MG63 (cell line): ENCODE measurements at regions not wholly inside any gene's neighbourhood (a gene's known extent, or its start where the extent isn't known, plus 50 kb on each side); places are given as distances from the start of the nearest gene placed in this dataset.

Experiments used
- DNase-seq: peaks from one replicate; pipeline ENCODE4 v3.0.0-alpha.2; 2020
- H3K27me3 ChIP-seq: fragments of 250-450 bp; sonication (Bioruptor Pico); 2 replicates; pipeline ENCODE4 v1.5.1; 2020; ENCODE audit warnings: mild to moderate bottlenecking, moderate library complexity
- H3K36me3 ChIP-seq: fragments of 250-450 bp; sonication (Bioruptor Pico); 2 replicates; pipeline ENCODE4 v1.5.1; 2020; ENCODE audit warnings: mild to moderate bottlenecking, moderate library complexity
- H3K4me3 ChIP-seq: fragments of 250-450 bp; sonication (Bioruptor Pico); 2 replicates; pipeline ENCODE4 v1.5.1; 2020; ENCODE audit warnings: mild to moderate bottlenecking, moderate library complexity
- H3K9me3 ChIP-seq: fragments of 250-450 bp; sonication (Bioruptor Pico); 2 replicates; pipeline ENCODE4 v1.5.1; 2020; ENCODE audit warnings: mild to moderate bottlenecking, moderate library complexity

DNA sequence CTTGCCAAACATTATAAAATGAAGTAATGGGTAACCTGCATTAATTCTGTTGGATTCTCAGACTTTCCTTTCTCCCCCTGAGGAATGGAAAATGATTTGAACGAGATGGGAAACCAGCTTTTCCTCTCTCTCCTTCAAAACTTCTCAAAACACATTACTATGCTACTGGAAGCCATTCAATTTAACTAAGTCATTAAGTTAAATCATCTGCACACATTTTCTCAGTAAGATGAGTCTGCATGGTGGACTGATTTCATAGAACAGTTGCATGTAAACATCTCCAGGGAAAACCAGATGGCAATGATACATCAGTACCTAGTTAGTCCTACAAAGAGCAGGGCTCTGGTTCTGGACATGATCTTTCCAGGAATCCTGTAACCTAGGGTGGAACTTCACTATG, 59.9 kb downstream of the BMP4 start:
- Histone ChIP-seq H3K9me3 (no peaks in the 10 kb centered on the region), H3K27me3 (no peaks in the 10 kb centered on the region), H3K4me3 (no peak overlapping the region), H3K36me3 (no peaks in the 10 kb centered on the region)
- DNase-seq: no peak

DNA sequence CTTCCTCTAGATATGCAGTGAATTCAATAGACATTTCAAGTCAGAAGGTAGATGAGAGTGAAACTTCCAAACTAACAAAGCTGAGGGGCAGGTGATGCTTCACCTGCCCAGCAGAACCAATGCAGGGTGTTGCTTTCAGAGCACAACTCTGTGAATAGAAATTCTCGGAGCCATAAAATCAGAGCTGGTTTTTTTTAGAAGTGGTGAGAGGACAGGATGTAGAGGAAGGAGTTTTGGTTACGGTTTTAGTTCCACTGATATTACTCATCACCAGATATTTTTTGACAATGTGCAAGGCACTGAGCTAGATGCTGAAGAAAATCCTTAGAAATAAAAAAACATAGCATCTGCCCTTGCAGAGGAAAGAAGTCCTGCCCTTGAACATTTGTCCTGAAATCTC, 62.2 kb downstream of the BMP4 start:
- no peak overlapping the region for H3K4me3 ChIP-seq
- no peaks in the 10 kb centered on the region for H3K27me3 ChIP-seq
- DNase-seq: no peak
- H3K36me3 ChIP-seq: no peaks in the 10 kb centered on the region
- H3K9me3 ChIP-seq: no peaks in the 10 kb centered on the region

DNA sequence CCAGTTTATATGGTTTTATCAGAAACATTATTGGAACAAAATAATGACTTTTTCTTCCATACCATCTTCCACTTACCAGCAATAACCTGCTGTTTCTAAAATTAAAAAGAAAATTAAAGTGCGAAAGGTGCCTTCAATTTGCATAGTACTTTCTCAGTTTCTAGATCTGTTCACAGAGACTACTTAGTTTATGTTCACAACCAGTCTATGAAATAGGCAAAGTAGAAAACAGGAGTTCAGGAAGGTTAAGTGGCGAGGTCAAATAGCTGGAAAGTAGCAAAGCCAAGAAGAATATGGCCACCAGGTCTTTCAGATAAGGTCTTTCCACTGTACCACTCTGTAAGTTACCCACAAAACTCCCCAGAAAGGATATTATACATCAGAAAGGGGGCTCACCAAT, 63.3 kb downstream of the BMP4 start:
- H3K27me3 ChIP-seq: no peaks in the 10 kb centered on the region
- H3K9me3 ChIP-seq: no peaks in the 10 kb centered on the region
- no peak overlapping the region for H3K4me3 ChIP-seq
- no peaks in the 10 kb centered on the region for H3K36me3 ChIP-seq
- no peak for DNase-seq

DNA sequence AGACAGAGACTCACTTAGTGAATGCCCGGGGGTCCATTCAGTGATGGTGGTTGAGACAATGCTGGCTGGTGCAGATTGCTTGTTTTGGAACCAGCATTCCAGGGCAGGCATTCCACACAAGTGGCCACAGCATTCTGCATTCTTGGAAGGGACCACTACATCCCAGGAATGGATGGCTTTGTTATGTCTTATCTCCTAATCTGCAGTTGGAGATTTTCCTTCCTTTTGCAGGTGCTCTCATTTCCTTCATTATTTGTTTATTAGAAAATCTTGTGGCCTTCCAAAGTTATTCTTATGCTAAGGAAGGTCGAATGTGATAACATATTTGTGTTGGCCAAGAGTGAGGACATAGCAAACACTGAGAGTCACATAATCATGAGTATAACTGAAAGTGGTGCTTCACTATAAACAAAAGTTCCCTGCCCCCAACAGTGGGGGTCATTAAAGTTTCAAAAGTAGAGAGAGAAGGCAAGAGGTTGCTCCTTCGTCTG, 66.0 kb downstream of the BMP4 start:
- no peak overlapping the region for H3K4me3 ChIP-seq
- no peaks in the 10 kb centered on the region for H3K27me3 ChIP-seq
- no peak for DNase-seq
- no peaks in the 10 kb centered on the region for H3K36me3 ChIP-seq
- no peaks in the 10 kb centered on the region for H3K9me3 ChIP-seq

DNA sequence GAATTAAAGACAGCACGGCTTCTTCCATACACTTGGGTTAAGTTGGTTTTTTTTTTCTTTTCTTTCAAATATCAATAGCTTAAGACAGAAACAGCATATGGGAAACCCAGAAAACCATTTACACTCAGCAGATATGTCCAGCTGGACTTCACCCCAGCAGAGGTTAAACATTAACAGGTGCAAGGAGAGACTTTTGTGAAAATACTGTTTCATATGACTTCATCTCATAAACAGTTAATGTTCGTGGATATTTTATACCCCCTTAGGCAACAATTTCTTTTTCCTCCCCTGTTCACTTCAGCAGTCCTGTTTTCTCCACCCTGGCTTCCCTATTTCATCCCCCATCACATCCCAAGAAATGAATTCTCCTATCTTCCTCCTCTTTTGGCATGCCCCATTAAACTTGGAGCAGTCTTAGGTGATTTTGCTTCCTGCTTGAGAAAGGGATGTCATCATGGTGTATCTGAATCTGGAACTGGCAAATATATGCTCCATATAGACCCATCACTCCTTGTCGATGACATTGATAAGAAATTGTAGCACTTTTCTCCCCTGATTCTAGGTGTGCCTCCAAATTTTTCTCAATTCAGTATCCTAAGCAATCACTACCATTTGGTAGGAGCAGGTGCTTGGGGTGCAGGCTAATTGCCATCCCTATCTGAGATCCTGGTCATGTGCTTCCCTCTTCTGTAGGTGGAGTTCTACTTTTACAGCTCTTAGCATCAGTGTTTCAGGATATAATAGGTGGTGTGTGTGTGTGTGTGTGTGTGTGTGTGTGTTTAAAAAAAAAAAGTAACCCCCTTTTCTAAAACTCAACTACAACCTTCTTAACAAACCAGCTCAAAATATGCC, 67.9 kb downstream of the BMP4 start:
- H3K27me3 ChIP-seq: no peaks in the 10 kb centered on the region
- H3K36me3 ChIP-seq: no peaks in the 10 kb centered on the region
- no peak for DNase-seq
- no peaks in the 10 kb centered on the region for H3K9me3 ChIP-seq
- no peak overlapping the region for H3K4me3 ChIP-seq

DNA sequence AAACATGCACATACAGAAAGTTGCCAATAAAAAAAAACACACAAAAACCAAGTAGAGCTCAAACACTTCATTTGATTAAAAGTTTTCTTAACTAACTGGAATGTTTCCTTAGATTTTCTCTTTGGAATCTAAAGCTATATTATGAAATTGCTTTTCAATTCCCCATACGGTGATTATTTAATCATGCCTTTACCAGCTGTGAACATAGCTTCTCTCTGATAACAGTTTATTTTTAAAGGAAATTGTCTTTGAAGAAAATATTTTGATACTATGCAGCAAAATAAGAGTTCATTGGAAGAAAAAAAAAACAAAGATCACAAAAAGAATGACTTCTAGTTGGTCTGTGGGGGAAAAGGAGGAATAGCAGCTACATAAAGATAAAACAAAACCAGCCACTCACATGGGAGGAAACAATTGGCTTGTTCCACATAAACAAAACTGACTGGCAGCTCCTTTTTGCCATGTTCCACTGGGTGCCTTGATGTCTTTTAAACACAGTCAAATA, 71.4 kb downstream of the BMP4 start:
- Histone ChIP-seq H3K27me3 (no peaks in the 10 kb centered on the region), H3K36me3 (no peaks in the 10 kb centered on the region), H3K9me3 (no peaks in the 10 kb centered on the region), H3K4me3 (no peak overlapping the region)
- DNase-seq: no peak

GRCh38 chr14:53884601-53885000, 72.0 kb downstream of the BMP4 start:
- Histone ChIP-seq H3K27me3 (no peaks in the 10 kb centered on the region), H3K4me3 (no peak overlapping the region), H3K36me3 (no peaks in the 10 kb centered on the region), H3K9me3 (no peaks in the 10 kb centered on the region)
- DNase-seq: no peak

- no peaks in the 10 kb centered on the region for H3K36me3 ChIP-seq
- no peak for DNase-seq
- no peaks in the 10 kb centered on the region for H3K27me3 ChIP-seq
- H3K9me3 ChIP-seq: no peaks in the 10 kb centered on the region
- no peak overlapping the region for H3K4me3 ChIP-seq
Measured at GRCh38 chr14:53883739-53884138, 72.9 kb downstream of the BMP4 start.

DNA sequence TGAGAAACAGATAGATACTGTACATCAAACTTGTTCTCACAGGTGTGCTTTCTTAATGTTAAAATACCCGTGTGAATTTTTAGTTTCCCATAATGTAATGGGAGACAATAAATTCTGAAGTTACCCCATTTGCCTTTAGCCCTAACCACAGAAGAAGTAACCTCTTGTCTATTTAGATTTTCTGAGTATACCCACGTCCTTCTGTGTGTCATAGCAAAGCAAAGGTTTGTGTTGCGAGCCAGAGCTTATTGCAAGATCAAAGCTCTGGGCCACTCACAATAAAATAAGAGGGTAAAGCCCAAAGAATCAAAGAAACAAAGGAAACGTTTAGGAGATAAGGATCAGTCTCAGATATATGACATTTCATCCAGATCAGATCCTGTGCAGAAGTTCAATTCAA, 73.9 kb downstream of the BMP4 start:
- Histone ChIP-seq H3K4me3 (no peak overlapping the region), H3K9me3 (no peaks in the 10 kb centered on the region), H3K36me3 (no peaks in the 10 kb centered on the region), H3K27me3 (no peaks in the 10 kb centered on the region)
- no peak for DNase-seq

GRCh38 chr14:53881921-53882320, 74.7 kb downstream of the BMP4 start:
- DNase-seq: no peak
- Histone ChIP-seq H3K4me3 (no peak overlapping the region), H3K27me3 (no peaks in the 10 kb centered on the region), H3K36me3 (no peaks in the 10 kb centered on the region), H3K9me3 (no peaks in the 10 kb centered on the region)

- Histone ChIP-seq H3K36me3 (no peaks in the 10 kb centered on the region), H3K27me3 (no peaks in the 10 kb centered on the region), H3K9me3 (no peaks in the 10 kb centered on the region), H3K4me3 (no peak overlapping the region)
- no peak for DNase-seq
Measured at GRCh38 chr14:53881161-53881871, 75.3 kb downstream of the BMP4 start.

GRCh38 chr14:53880761-53881160, 75.9 kb downstream of the BMP4 start:
- no peaks in the 10 kb centered on the region for H3K27me3 ChIP-seq
- no peak overlapping the region for H3K4me3 ChIP-seq
- no peak for DNase-seq
- H3K36me3 ChIP-seq: no peaks in the 10 kb centered on the region
- no peaks in the 10 kb centered on the region for H3K9me3 ChIP-seq

DNA sequence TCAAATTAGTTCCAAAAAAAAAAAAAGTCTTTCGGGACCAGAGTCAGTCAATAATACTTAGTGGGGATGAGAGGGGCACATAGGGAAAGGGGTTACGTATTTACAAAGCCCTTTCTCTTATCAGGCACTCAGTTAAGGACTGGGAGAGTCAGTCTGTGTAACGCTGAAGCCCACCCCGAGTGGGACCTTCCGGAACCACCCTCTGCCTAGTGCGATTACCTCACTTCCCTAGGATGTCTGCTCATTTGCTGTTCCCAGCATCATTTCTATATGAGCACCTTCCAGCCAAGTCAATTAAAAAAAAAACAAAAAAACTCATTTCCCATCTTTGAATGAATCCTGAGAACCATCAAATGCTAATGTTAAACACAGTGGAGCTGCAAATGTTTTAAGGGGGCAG, 76.9 kb downstream of the BMP4 start:
- H3K4me3 ChIP-seq: no peak overlapping the region
- H3K9me3 ChIP-seq: no peaks in the 10 kb centered on the region
- H3K27me3 ChIP-seq: no peaks in the 10 kb centered on the region
- no peak for DNase-seq
- no peaks in the 10 kb centered on the region for H3K36me3 ChIP-seq

DNA sequence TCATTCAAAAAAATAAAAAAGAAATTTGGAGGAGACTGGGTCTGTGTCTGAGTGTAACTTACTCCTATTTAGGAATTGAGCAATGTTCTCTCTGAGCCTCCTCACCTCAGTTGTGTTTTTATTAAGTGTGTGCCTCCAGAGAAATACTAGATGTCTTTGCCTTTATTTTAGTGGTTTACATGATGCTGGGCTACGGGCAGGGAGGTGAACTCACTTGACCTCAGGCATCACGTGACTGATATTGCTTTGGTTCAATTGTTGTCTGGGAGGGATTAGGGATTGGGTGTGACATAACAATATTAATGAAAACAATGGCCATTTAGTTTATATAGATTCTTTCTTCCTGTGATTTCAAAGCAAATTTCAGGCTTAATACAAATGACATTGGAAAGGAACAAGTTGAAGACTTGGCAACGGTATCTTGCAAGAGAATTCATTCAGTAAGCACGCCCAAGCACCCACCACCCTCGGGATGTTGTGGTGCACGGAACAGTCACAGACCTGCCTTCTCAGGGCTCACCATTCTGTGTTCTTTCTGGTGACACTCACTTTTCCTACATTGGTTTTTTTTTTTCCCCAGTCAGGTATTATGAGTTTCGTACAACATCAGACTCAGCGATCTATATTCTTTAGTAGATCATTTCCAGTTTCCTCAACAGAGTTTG, 77.5 kb downstream of the BMP4 start:
- Histone ChIP-seq H3K4me3 (no peak overlapping the region), H3K9me3 (no peaks in the 10 kb centered on the region), H3K36me3 (no peaks in the 10 kb centered on the region), H3K27me3 (no peaks in the 10 kb centered on the region)
- no peak for DNase-seq

DNA sequence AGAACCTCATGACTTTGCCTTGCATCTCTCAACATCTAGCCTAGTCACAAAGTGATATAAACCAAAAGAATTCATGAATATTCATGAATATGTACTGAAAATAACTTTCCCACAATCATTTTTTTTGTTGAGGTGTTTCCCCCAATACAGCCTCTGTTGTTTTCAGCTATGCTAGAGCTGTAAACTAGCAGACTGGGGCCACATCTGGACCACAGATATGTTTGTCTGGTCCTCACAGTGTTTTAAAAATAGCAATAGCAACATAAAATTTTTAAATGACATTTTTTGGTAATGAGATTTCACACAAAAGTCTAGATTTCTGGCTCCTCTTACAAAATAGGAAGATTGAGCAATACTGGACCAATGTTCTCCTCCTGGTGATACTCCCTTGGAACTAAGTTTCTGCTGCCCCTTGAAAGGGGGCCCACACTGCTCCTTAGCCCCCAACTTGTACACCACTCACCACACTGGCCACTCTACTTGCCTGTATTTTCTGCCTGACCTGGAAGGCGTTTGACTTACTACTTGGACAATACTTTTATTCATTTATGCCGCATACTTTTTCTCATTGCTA, 81.2 kb downstream of the BMP4 start:
- no peak for DNase-seq
- Histone ChIP-seq H3K27me3 (no peaks in the 10 kb centered on the region), H3K36me3 (no peaks in the 10 kb centered on the region), H3K4me3 (no peak overlapping the region), H3K9me3 (no peaks in the 10 kb centered on the region)

DNA sequence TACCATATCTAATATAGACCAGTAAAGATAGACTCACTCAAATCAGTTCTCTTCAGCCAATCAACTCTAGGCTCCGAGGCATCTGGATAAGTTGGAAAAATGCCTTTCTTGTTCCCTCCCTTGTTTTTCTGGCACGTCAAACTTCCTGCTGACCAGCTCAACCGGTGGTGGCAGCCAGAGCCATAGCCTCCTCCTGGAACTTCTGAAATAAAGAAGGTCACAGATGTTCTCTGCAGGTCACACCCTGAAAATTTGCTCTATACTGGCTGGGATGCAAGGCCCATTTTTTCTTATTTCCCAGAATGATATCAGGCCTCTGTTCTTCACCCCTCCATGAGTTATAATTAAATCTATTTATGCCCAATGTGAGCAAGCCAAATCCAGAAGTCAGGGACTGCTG, 81.9 kb downstream of the BMP4 start:
- Histone ChIP-seq H3K27me3 (no peaks in the 10 kb centered on the region), H3K9me3 (no peaks in the 10 kb centered on the region), H3K36me3 (no peaks in the 10 kb centered on the region), H3K4me3 (no peak overlapping the region)
- DNase-seq: no peak

DNA sequence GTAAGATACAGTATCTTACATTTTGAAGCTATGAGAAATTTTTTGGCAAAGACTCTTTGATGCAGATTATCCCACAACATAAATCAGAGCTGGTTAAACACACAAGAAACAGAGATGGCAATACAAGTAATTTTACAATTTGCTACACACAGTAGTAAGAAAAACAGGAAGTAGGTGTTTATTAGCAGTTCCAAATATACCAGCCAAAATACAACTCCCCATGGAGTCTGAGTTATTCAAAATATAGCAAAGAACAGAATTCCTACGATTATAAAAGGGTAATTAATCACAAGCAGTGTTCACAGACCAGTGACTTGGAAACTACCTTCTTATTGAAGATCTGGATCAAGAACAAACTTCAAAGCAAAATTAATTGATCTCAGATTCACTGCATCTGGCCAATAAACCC, 83.9 kb downstream of the BMP4 start:
- Histone ChIP-seq H3K9me3 (no peaks in the 10 kb centered on the region), H3K4me3 (no peak overlapping the region), H3K27me3 (no peaks in the 10 kb centered on the region), H3K36me3 (no peaks in the 10 kb centered on the region)
- no peak for DNase-seq
